Fibroblast of skin of scalp (primary cell): ENCODE measurements at regions not wholly inside any gene's neighbourhood (a gene's known extent, or its start where the extent isn't known, plus 50 kb on each side); places are given as distances from the start of the nearest gene placed in this dataset.
A peak's percentile ranks its signal among the peaks of the same experiment; 100 is the strongest.
"Not testable (repeated sequence)": the region's sequence is repeated elsewhere in the genome, so short reads cannot be mapped to it uniquely, and the experiment has no call there.

Source experiments
- DNase-seq: peaks from one replicate; pipeline ENCODE4 v3.0.0-alpha.2; 2013

DNA sequence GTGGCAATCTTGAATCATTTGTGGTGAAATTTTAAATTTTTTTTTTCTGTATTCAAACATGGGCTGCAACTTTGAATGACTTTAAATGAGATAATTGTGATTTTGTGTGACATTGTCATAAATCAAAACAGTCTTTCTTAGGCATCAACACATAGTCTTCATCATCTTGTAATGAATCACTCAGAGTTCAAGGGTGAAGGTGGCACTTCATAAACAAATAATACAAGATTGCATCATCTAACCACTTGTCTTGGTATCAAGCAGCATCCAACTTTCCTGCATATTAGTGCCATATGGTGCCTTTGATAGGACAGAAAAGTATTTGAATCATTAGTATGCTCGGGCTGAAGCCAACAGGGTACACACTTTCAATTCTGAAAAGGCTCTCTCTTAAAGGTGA is 392.4 kb upstream of the GOT2 start:
- DNase-seq = no peak

DNA sequence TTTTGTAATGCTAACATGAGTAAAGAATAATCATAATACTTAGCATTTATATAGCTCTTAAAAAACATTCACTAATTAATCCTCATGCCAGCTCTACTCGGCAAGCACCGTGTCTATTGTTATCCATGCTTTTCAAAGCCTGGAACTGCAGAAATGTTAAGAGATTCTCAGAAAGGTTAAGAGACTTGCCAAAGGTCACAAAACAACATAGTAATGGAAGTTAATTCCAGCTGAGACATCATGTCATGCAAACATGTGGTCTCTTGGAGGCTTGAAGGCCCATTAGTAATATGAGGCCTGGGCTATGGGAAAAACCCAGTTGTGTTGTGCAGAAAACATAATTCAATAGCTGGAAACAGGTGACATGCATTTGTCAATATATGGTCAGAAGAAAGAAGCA is 389.9 kb upstream of the GOT2 start:
- DNase-seq = no peak

DNA sequence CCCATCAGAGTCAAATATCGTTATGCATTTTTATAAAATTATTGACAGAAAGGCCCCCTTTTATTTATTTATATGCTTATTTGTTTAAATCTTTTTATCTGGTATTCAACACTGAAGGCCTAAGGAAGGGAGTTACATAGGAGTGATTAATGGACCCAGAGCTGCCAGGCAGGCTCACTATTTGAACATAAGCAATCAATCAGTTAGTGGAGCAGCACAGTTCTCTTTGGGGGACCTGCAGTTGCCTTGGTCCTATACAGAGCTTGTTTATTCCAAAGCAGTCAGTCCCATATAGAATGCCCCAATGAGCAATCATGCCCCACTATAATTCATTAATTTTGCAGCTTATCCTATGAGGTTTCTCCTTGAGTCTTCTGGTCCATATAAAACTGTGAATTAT is 389.4 kb upstream of the GOT2 start:
- no peak for DNase-seq

DNA sequence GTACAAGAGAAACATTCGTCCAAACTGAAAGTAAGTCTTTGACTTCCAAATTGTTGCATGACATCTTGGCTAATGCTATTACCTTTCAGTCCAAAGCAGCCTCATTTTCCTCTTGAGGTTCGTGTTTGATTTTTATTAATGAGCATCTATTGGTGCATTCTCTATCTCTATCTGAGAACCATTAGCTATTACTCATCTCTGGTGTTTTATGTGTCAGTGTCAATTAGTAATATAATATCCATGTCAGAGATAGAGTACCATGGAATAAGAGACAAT is 388.1 kb upstream of the GOT2 start:
- DNase-seq = no peak

DNA sequence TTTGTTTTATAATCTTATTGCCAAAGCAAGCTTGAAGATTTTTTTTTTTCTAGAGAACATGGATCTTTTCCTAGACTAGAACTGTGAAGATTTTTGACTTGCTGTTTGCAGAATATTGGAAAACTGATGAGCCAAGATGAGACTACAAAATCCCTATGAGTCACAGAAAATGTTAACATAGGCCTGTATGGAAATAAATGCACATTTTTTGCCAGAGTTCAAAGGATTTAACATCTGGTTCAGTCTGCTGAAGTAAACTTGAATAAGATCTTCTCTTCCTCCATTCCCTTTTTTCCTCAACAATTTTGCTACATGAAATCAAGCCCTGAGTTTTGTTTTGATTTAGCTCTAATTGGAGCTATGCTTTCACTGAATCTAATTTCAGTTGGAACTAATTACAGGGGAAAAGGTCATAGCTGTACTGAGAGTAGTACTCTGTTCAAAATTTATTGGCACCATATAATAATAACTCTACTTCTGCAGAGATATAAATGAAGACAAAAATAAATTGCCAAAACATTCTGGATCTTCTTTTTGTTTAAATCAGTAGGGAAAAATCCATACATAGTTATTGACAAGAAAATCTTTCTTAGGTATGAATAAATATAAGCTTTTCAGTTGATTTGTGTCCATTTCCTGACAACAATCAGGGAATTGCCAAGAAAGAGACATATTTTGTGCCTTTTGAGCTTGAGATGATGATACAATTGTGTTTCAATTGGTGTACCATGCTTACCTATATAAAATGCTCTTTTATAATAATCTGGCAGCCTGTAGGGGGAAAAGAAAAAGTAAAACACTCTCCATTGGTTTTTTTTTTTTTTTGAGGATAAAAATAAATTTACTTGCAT is 387.5 kb upstream of the GOT2 start:
- DNase-seq = no peak

DNA sequence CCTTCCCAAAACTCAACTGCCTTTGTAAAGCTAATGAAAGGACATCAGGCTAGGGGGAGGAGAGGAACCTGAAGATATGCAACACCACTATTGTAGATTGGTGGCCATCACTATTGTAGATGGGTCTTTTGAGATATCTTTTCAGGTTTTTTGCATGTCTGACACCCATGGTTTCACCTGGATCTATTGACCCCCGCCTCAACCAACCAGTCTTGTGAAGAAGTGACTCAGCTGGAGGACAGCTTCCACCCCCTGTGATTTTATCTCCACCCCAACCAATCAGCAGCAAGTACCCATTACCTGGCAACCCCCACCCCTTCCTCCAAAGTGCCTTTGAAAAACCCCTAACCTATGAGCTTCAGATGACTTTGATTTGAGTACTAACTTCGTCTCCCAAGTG is 382.6 kb upstream of the GOT2 start:
- no peak for DNase-seq

DNA sequence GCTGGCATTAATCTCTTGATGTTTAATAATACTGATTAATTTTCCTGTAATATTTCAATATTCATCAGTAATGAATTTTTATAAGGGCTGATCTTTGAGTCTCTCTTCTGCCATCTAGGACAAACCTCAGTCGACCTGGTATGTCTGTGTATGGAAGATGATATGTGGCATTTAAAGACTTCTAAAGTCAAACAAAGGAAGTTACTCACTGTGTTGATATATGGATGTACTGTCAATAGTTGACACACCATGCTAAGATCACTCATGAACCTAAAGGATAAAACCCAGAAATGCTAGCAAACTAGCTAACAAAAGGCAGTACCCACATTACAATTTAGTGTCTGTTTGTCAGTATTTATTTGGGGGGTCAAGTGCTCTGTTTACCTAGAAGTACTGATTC is 380.7 kb upstream of the GOT2 start:
- no peak for DNase-seq

DNA sequence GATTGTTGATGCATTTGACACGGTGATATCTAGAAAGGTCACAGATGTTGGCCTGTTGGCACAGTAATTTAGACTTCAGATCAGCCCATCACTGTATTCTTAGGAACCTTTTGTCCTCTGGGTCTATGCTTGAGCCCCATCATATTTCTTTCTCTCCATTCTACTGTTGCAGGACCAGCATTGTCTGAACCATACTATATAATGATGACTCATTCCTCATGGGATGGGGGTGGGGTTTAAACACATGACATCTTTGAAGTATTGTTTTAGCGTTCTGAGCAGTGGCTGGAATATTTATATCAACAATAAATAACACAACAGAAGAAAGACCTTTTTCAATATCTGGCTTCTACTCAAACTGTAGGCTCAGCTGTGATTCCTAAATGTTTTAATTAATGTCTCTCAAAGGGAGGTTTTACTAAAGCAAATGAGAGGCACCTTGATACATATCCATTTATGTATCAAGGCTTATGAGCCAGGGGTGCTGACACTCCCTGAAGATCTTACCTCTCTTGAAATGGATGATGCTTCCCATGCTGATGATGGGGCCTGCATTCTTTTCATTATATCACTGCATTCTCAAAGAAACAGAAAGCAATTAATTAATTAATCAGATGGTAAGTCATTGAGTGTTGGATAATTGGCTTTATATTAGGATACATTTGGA is 379.0 kb upstream of the GOT2 start:
- no peak for DNase-seq

DNA sequence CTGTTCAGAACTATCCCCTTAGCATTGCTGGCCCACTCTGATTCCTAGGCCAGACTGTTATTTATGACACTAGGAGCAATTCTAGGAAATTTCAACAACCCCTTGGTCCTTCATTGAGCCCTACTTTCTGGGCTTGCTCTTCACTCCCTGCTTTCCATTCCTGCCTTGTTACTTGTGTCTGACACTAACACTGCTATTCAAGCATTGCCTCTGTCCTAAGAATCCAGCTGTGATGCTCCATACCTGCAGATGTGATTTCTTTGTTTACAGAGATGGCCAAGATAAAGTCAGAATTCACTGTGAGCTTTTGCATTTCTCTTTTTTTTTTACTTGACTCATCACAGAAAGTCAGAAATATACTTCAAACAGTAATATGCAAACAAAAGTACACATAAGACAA is 377.2 kb upstream of the GOT2 start:
- no peak for DNase-seq

DNA sequence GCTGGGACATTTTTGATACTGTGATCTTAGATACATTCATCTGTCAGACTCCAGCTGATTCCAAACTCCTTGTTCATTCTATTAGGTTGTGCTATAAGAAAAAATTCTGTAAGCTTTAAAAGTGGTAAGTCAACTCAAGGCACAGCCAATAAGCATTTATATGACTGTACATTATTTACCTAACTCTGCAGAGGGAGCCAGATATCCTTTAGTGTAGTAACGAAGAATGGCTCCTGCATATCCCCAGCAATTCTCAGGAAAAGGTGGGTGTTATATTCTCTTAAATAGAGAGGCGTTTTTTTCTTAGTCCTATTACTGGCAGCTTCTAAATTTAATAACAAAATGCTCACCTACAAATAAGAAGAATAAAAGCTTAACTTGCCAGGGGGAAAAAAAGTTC is 374.3 kb upstream of the GOT2 start:
- no peak for DNase-seq

DNA sequence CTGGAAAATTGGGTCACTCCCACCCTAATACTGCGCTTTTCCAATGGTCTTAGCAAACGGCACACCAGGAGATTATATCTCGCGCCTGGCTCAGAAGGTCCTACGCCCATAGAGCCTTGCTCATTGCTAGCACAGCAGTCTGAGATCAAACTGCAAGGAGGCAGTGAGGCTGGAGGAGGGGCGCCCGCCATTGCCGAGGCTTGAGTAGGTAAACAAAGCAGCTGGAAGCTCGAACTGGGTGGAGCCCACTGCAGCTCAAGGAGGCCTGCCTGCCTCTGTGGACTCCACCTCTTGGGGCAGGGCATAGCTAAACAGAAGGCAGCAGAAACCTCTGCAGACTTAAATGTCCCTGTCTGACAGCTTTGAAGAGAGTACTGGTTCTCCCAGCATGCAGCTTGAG is 362.6 kb upstream of the GOT2 start:
- not testable (repeated sequence) for DNase-seq

DNA sequence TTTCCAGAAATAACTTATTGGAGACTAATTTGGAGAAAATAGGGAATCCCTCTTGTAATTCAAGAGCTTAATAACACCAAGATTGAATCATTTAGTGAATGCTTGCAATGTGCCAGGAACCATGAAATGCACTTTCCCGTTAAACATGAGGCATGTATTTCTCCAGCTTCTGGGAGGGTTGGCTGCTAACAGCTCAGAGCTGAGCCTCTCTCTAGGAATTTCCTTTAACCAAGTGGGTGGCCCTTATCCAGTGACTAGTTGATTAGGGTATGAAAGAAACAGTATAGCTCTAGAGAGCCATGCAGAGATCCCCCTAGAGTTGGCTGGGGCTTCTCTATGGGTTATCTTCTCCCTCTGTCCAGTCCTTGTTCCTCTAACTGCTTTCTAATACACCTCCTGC is 356.4 kb upstream of the GOT2 start:
- DNase-seq = peak; percentile 31

DNA sequence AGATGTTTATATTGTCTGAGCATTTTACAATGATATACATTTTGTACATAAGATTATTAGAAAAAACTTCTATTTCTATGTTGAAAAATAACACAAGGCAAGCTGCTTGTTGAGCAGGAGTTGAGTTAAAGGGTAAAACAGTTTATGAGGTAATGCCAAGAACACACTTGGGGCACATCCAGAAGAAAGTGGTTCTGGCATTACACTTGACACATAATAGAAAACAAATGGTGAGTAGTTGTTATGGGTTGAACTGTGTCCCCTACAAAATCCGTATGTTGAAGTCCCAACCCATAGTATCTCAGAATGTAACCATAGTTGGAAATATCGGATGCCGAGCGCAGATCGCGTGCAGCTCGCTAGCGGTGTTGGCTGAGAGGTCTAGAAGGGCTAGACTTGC is 354.3 kb upstream of the GOT2 start:
- DNase-seq = no peak

DNA sequence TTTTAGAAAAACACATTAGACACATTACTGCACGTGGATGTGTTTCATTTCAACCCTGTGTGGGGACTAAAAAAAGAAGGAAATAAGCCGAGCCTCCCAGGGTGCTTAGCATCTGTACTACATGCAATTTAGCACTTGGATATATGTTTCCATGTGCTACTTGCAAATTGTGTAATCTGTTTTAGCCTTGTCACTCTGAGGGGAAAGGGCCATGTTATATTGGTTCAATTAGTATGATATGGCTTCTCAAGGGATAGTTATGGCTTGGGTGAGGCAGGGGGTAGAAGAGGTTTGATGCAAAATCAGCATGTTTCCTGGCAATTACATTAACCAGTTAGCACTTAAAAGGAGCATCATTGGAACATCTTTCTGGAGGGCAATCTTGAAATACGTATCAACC is 353.5 kb upstream of the GOT2 start:
- no peak for DNase-seq

DNA sequence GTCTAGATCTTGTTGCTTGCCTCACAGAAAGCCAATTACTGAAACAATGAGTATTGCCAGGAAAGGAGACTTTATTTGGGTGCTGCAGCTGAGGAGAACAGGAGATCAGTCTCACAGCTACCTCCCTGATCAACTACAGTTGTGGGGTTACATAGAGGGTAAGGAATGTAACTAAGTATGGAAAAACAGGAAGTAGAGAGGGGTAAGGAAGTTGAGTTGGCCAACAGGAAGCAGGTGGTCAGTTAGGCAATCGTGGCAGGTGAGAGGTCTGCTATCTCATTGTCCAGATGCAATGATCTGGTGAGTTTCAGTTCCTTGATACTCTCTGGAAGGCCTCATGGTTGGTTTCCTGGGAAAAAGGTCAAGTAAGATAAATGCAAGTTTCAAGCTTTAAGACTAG is 333.1 kb upstream of the GOT2 start:
- DNase-seq = no peak

DNA sequence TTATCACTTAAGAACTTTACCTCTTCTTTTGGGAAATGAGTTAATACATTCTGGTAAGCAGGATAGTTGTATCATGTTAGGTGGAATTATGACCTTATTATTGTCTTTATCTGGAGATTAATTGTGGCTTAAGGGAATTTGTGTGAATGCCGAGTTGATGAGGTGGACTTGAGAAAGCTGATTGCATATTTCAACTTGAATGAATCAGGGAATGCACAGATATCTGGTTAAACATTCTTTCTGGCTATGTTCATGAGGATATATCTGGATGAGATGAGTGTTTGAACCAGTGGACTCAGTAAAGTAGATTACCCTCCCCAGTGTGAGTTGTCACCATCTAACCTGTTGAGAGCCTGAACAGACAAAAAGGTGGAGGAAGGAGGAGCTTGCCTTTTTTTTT is 326.1 kb upstream of the GOT2 start:
- DNase-seq = peak; percentile 88

DNA sequence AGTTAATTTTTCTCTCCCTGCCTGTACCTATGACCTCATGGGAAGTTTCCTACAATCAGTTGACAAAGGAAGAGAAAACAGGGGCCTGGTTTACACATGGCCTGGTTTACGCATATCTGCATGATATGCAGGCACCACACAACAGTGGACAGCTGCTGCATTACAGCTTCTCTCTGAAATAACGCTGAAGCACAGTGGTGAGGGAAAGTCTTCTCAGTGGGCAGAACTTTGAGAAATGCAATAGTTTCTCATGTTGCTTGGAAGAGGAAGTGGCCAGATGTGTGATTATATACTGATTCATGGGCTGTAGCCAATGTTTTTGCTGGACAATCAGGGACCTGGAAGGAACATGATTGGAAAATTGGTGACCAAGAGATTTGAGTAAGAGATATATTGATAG is 324.1 kb upstream of the GOT2 start:
- DNase-seq = no peak

DNA sequence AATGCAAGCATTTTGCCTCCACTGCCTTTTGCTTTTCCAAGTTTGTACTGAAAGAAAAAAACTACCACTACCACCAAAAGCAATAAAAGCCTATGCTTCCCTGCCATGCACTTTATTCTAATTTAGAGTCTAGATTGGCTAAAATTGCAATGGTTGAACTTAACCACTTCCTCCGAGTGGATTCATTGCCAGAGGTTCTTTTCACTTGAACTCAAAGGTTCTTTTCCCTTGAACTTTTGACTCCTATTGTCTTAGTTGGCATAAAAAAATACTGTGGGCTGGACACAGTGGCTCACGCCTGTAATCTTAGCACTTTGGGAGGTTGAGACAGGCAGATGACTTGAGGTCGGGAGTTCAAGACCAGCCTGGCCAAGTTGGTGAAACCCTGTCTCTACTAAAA is 319.8 kb upstream of the GOT2 start:
- no peak for DNase-seq

DNA sequence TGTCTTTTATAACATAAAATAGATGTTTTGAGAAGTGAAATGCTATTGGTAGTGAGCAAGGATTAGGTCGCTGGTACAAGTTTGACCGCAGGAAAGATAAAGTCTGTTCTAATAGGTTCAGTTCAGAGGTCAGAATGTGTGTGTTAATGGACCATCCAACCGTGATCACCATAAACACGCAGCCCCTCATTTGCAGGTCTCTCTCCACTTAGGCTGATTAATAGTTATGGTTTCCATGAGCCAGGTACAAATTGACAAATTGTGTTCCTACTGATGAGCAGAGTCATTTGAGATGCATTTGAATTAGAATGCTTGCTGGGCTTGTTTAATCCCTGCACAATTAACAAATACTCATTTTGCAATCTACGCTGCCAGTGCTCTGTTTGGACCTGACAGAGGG is 318.1 kb upstream of the GOT2 start:
- no peak for DNase-seq

DNA sequence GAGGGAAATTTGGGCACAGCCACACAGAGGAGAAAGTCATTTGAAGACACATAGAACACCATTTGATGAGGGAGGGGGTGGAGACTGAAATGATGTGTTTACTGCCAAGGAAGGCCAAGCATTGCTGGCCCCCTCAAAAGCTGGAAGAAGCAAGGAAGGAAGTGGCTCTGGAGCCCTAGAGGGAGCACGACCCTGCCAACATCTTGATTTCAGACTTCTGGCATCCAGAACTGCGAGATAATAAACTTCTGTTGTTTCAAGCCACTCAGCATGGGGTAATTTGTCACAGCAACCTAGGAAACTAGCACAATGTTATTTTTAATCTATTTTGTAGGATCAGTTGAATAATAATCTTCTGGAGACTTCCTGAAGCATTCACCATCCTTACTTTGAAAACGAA is 314.8 kb upstream of the GOT2 start:
- peak; percentile 48 for DNase-seq

DNA sequence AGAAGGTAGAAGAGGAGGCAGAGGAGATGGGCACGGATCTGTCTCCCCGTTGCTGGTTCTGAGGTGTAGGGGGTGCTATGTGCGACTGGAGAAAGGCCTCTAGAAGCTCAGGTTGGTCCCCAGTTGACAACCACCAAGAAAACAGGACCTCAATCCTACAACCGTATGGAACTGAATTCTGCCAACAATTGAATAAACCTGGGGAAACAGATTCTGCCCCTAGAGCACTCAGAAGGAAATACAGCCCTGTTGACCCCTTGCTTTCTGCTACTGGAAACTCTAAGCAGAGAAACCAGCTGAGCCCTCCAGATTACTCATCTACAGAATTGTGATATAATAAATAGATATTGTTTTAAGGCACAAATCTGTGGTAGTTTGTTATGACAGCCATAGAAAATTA is 313.0 kb upstream of the GOT2 start:
- no peak for DNase-seq

DNA sequence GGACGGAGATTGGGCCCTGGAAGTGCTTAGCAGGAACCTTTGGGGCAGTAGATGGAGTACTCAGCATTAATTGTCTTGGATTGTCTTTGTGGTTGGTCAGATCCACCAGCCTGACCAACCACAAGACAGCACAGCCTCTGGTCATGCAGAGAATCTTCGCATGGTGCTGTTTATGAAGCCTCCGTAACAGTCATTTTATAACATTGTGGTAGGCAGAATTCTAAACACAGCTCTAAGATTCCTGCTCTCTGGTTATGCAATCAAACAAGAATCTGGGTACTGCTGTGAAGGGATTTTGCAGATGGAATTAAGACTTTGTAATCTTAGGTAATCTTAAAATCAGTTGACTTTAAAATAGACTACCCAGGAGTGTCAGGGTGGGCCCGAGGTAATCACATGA is 312.2 kb upstream of the GOT2 start:
- DNase-seq = peak; percentile 91

DNA sequence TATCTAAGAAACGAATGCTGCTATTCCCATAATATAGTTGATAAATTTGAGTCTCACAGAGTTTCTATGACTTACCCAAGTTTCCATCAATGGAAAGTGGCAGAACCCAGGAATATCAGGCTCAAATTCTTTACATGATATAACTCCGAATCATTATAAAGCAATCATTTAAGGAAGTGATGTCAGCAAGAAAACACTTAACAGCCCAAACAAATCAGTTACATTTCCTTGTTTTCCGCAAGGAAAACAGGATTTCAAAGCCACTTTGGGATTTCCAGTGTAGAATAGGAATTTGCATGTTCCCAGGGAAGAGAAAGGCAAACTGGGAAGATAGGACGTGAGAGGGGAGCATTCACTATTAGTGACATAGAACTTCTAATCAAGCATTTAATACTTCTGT is 311.4 kb upstream of the GOT2 start:
- DNase-seq = peak; percentile 72

DNA sequence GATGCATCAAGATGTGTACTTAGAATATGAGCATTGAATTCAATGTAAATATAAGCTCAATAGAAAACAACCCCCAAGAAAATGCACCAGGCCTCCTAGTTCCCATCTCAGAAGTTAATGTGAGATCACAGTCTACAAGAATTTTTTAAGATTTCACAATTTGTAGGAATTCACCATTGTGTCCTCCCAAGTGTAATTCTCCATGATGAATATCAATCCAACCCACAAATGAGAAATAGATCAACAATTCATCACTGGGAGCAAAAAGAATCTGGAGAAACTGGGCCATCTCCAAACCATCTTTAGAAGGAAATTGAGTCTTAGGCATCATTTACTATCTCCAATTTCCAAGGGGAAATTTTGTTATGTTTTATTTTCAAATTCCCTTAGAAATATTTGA is 310.5 kb upstream of the GOT2 start:
- peak; percentile 81 for DNase-seq

DNA sequence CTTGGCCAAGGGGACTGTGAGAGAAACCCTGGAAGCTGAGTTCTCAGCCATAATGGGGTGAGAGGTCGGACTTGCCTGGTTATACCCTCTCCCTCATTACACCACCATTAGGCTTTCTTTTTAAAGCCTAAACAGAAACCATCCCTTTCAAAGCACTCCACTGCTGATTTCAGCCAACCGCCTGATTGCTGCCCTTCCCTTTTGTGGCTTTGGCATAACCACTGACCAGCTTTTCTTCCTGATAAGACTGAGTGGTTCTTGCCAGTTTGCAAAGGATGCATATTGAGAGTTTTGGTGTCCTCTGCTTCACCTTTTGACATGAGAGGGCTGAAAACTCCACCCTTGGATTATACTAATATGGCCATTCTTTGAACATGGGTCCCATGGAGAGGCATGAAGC is 308.2 kb upstream of the GOT2 start:
- DNase-seq = no peak
